Breast epithelium (tissue), 3 donors: ENCODE measurements at regions not wholly inside any gene's neighbourhood (a gene's known extent, or its start where the extent isn't known, plus 50 kb on each side); places are given as distances from the start of the nearest gene placed in this dataset.

Experiments used
- POLR2AphosphoS5 ChIP-seq, 3 donors: sonication (generic); formaldehyde crosslinking; IDR thresholded peaks; one replicate each; pipeline ENCODE4 v1.6.1; 2017; ENCODE audit warnings: antibody characterized with exemption in 3 of 3
- TF ChIP-seq, protein P1 (sequence below), 3 donors: fragments of 450-650 bp; IDR thresholded peaks; one replicate each; pipeline ENCODE4 v1.5.1; 2016 to 2017; ENCODE audit warnings: antibody characterized with exemption in 3 of 3, mild to moderate bottlenecking in 3 of 3, moderate library complexity in 3 of 3

DNA sequence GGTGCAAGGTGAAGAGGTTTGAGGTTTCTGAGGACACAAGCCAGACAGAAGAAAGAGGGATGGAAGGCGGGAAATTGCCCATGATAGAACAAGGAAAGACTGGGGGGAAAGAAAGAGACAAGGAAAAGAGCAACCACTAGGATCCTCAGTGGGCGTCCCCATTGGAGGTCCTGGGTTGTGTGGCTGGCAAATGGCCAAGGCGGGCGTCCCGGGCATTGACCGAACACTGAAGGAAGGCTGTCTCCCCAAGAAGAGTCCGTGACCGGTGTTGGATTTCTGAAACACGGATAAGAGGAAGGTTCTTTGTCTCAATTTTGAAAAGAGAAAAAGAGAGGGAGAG, 746.6 kb upstream of the ADGRB3 start:
- TF ChIP-seq, protein P1, sequence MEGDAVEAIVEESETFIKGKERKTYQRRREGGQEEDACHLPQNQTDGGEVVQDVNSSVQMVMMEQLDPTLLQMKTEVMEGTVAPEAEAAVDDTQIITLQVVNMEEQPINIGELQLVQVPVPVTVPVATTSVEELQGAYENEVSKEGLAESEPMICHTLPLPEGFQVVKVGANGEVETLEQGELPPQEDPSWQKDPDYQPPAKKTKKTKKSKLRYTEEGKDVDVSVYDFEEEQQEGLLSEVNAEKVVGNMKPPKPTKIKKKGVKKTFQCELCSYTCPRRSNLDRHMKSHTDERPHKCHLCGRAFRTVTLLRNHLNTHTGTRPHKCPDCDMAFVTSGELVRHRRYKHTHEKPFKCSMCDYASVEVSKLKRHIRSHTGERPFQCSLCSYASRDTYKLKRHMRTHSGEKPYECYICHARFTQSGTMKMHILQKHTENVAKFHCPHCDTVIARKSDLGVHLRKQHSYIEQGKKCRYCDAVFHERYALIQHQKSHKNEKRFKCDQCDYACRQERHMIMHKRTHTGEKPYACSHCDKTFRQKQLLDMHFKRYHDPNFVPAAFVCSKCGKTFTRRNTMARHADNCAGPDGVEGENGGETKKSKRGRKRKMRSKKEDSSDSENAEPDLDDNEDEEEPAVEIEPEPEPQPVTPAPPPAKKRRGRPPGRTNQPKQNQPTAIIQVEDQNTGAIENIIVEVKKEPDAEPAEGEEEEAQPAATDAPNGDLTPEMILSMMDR (IDR thresholded peaks at IDR 0.05): no peak
- TF ChIP-seq POLR2AphosphoS5 (IDR thresholded peaks at IDR 0.05): no peak
